NCI-H345 treated with DMSO at 0.1 percent for 48 hours (cell line): ENCODE measurements at regions not wholly inside any gene's neighbourhood (a gene's known extent, or its start where the extent isn't known, plus 50 kb on each side); places are given as distances from the start of the nearest gene placed in this dataset.

Source experiments
- DNase-seq: peaks from one replicate; lab custom pipeline; 2025; ENCODE audit not compliant: unreplicated experiment; lab: John Stamatoyannopoulos, UW

GRCh38 chr5:175288048-175288621 lies 155.8 kb downstream of the DRD1 start:
- DNase-seq, result no peak

GRCh38 chr5:175286981-175287380 lies 157.0 kb downstream of the DRD1 start:
- no peak for DNase-seq

DNA sequence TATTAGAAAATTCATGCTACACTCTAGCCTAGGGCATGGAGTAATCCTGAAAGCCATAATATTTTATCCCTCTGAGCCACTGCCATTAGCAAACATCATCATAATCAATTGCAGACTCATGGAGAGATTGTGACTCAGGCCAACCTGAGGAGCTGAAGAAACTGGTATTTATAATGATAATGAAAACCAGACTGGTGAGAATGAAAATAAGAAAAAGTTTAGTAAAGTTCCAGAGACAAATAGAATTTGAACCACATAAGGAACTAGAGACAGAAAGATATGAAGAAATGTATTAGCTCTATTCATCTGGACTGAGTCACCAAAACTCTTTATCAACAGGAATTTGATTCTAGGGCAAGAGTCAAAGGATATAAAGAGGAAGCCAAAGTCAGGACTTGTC lies 158.7 kb downstream of the DRD1 start:
- DNase-seq, result no peak

GRCh38 chr5:175284806-175285205 lies 159.2 kb downstream of the DRD1 start:
- DNase-seq, result no peak

- DNase-seq, result no peak
Measured at GRCh38 chr5:175282611-175283225, 161.3 kb downstream of the DRD1 start.

DNA sequence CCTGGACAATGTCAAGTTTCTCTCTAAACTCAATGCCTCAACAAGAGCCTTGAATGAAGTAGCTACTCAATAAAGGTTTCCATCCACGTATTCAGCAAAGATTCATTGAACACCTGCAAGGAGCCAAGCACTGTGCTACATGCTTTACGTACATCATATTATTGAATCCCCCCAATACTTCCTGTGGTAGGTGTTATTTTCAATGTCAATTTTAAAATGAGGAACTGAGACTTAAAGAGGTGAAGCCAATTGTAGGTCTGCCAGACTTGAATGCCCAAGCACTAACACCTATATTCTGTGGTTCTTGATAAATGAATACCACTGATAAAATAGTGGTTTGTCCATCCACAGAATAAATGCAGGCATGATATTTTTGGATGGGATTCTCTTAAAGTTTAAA lies 162.3 kb downstream of the DRD1 start:
- no peak for DNase-seq

GRCh38 chr5:175281257-175281656 lies 162.7 kb downstream of the DRD1 start:
- no peak for DNase-seq

DNA sequence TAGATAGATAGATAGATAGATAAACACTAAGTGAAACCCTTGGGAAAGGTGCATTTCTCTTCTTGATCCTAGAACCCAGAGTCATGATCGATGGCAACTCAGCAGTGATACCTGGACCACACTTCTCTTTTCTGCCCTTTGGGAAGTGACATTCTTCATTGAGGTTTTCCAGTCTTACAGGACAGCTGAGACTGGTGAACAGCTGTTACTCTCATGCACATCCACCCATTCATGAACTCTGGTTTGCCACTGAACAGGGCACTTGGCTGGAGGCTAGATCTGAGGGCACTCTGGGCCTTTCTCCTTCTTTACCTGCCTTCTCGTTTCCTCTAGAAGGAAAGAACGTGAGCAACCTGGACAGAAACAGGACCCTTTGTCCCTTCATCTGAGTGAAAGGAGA lies 164.5 kb downstream of the DRD1 start:
- DNase-seq, result no peak

GRCh38 chr5:175275748-175276147 lies 168.2 kb downstream of the DRD1 start:
- no peak for DNase-seq

- DNase-seq, result no peak
Measured at GRCh38 chr5:175275097-175275496, 168.9 kb downstream of the DRD1 start.

DNA sequence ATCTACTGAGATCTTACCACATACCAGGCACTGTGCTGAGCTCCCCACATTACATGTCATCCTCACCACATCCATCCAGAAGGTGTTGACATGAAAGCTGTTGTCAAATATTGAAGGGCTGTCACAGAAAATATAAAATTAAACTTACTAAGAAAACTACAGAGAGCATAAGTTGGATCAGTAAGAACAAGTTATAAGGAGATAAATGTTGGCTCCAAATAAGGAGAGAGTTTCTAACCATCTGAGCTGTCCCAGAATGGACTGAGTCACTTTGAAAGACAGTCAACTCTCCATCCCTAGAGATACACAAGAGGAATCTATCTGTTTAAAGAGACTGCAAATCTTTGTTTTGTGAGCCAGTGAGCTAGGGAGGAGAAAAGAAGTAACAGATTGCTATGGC lies 169.8 kb downstream of the DRD1 start:
- DNase-seq, result no peak

GRCh38 chr5:175264406-175264805 lies 179.6 kb downstream of the DRD1 start:
- DNase-seq, result no peak

GRCh38 chr5:175263776-175264175 lies 180.2 kb downstream of the DRD1 start:
- DNase-seq, result no peak

DNA sequence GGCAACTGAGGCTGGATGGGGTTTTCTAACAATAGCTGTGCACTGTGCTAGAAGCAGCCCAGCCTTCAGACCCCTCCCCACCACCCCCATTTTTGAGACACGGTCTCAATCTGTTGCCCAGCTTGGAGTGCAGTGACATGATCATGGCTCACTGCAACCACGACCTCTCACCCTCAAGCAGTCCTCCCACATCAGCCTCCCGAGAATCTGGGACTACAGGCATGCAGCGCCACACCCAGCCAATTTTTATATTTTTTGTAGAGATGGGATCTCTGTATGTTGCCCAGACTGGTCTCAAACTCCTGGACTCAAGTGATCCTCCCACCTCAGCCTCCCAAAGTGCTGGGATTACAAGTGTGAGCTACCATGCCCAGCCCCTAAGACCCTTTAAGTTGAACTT lies 182.5 kb downstream of the DRD1 start:
- DNase-seq, result no peak

- no peak for DNase-seq
Measured at GRCh38 chr5:175261037-175261436, 182.9 kb downstream of the DRD1 start.

DNA sequence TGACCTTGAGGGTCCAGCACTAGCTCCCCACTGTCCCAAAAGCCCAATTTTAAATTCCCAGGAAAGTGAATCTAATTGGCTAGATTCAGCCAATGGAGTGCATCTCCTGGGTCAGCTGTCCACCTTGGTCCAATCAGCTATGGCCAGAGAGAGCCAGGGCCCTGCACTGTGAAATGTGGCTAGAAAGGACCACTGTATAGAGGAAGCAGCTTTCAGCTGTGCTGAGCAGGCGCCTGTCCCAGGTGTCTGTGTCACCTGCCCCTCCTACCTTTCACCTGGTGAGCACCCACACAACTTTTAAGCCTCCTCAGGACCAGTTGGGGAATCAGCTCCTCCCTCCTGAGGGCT lies 186.2 kb downstream of the DRD1 start:
- DNase-seq, result no peak

- DNase-seq, result no peak
Measured at GRCh38 chr5:175257128-175257846, 186.7 kb downstream of the DRD1 start.

DNA sequence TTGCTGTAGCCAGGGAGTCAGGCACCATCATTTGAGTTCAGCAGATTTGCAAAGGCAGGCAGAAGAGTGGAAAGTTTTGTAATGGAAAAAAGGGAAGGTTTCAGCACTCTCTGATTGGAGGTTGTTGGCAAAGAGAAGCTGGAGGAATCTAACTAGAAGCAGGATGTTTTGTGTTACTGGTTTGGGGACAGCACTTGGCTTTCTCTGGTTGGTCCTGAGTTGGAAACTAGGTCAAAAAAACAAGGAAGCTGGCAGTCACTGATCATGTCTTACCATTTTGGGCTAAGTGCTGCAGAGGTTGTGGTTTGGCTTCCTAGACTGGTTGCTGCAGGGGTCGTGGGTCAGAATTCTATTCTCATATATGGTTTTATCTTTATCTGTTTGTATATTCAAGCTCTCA lies 189.8 kb downstream of the DRD1 start:
- no peak for DNase-seq

DNA sequence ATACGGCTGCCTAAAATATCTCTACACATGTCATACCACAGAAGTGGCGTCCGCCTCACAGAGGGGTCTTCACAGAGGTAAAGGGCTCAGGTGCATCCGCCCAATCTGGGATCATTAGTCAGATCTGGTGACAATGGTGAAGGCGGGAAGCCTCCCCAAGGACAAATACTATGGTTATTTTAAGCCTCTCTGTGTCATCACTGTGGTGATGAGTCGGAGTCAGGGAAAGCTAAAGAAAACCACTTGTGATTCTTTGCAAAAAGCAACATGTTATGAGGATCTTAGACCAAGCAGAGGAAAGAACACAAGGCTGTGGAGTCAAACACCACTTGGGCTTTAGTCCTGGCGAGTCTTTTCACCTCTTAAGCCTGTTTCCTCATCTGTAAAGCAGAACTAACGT lies 190.4 kb downstream of the DRD1 start:
- no peak for DNase-seq

DNA sequence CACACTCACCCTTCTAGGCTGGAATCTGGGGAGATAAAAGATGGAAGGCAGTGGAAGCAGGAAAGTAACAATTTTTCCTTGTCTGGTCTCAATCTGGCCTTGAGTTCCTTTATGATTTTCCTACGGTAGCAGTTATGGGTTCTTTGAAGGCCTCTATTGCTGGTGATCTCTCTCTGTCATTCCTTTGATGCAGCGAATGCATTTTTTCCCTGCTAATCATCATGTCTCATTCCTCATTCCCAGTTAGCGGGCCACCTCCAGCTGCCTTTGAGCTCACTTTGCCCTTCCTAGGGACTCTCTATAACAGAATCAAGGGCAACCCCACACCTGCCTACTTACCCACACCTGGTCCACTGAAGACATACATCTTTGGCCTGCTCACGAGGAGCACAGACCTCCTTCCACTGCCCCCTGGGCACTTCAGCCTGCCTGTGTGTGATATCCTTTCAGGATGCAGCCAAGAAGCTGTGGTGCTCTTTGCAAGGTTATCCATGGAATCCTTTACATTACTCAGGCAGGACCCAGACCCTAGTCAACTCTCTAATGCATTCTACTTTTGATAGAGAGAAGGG lies 191.7 kb downstream of the DRD1 start:
- DNase-seq, result no peak

GRCh38 chr5:175250426-175250825 lies 193.6 kb downstream of the DRD1 start:
- DNase-seq, result no peak

GRCh38 chr5:175248416-175248905 lies 195.5 kb downstream of the DRD1 start:
- DNase-seq, result no peak
